ENCODE measurements at regions not wholly inside any gene's neighbourhood (a gene's known extent, or its start where the extent isn't known, plus 50 kb on each side); places are given as distances from the start of the nearest gene placed in this dataset.
"Not testable (repeated sequence)": the region's sequence is repeated elsewhere in the genome, so short reads cannot be mapped to it uniquely, and the experiment has no call there.

DNA sequence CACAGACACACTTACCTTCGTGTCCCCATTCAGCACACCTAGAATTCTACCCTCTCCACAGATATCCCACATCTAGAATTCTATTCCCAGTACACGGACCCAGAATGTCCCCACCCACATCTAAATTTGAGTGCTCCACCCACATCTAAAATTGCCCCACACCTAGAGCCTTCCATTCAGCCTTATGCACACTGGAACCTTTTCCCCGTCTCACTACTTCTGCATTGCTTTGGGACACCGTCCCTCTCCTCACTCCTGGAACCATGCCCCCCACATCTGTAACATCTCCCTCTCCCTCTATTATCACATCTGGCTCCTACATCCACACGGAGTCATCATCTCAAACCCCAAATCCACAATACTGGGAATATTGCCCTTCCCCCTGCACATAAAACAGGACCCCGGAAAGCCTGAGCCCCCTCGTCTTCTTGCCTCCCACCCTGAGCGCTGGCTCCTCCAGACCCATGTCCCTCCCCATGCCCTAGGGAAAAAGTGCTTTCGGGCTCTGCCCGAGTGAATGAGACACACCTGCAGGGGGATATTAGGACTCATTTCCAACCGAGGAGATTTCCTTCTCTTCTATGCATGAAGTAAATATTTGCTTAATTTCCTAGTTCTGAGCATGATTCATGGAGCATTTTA is 125.8 kb upstream of the UNC5B start:
- peak; percentile 13 for DNase-seq

GRCh38 chr10:71087622-71088021 is 124.7 kb upstream of the UNC5B start:
- DNase-seq = peak; percentile 3

DNA sequence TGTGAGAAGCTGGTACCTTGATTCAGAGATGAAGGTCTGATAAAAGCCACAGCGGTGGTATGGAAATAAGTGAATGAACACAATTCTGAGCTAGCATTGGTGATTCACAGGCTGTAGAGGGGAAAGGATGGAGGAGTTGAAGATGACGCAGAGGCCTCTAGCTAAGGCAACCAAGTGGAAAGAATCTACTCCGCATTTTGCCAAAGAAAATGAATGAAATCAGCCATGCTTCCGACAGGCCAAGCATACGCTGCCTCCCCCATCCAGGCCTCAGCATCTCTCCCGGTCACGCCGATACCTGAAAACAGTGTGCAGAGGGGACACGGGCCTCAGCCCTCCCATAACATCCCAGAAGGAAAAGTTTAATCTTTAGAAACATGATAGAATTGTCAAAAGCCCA is 124.3 kb upstream of the UNC5B start:
- DNase-seq = peak; percentile 39

- not testable (repeated sequence) for DNase-seq
Measured at GRCh38 chr10:71088578-71088977, 123.8 kb upstream of the UNC5B start.

GRCh38 chr10:71089162-71089561 is 123.2 kb upstream of the UNC5B start:
- DNase-seq = no peak

DNA sequence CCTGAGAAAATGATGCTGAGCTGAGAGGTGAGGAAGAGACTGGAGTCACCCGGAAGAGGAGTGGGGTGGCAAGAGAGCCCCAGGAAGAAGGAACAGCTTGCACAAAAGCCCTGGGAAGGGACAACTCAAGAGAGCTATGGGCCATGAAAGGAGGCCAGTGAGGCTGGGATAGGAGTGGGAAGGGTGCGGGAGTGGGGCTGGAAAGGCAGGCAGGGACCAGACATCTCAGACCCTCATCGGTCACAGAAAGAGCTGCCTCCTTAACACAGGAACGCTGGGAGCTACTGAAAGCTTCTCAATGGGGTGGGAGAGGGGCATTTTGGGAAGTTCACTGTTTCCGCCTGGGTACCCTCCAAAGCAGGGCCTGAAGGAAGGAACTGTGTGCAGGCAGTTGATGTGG is 122.0 kb upstream of the UNC5B start:
- DNase-seq = no peak

DNA sequence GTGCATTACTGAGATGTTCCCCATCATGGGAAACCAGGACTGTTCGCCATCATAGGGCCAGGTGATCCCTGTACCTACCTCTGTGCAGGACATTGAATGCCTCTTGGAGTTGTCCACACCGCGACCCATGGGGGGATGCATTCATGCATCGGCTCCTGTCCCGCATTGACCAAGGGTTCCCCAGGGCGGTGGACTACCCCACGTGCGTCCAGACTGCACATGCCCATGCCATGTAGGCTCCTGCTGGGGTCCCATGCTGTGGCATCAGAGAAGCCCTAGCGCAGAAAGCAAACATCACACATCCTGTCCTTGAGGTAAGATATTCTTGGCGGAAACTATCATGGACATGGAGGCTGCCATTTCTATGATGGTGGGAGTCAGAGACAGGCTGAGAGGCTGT is 121.6 kb upstream of the UNC5B start:
- no peak for DNase-seq

DNA sequence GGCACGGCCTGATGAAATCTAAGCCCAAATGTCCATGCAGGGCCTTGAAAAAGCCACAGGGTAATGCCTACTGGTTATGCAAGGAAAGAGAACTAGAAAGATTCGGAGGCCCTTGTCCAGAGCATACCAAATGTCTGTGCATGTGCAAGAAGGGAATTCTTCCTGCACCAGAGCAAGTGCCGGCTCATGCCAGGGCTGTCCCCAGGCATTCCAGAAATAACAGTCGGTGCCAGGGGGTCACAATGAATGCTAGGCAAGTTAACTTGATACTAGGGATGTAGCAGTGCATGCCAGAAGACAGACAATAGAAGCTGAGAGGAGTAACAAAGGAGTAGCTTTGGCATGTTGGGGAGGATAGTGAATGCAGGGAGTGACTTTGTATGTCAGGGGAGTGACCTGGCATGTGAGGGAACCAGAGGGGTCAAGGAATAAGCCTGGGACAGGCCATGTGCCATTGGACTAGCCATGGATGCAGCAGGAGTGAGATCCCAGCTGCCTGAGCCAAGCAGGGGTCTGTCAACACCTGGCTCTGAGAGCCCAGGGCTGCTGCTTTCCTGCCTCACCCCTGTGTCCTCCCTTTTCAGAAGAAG is 119.5 kb upstream of the UNC5B start:
- no peak for DNase-seq

DNA sequence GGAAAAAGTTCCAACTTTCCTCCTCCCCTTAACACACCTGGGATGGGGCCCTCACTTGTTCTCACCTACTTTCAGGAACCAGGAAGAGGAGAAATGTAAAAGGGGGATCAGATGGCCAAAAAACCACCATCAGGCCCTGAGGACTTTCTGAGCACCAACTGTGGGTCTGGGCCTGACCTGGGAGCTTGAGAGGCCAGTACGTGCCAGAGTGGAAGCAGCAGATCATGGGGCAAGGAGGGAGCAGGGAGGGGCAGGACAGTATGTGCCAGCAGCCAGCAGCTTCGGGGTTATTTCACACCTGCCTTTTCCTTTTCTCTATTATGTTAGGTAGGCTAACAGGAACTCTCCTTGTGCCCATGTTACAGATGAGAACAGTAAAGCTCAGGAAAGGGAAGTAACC is 118.8 kb upstream of the UNC5B start:
- no peak for DNase-seq

DNA sequence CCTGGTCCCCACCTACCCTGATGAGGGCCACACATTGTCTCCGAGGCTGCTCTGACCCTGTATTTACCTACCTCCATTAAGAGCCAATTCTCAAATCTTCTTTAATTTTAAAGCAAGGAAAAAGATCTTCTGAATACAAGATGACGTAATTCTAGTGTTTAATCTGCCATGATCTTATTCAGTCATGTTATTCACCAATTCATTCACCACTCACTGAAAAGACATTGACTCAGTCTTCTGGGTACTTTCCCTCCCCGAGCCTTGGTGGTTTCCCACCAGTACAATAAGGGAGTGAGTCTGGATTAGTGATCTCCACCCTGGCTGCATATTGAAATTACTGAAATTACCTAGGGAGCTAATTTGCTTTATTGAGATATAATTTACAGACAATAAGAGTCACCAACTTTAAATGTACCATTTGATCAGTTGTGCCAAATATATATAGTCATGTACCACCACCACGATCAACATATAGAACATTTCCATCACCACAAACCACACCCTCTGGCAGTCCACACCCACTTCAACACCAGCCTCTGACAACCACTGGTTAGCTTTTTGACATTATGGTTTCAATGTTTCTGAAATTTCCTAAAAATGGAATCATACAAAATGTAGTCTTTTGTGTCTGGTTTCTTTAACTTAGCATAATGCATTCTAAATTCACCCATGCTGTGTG is 117.5 kb upstream of the UNC5B start:
- no peak for DNase-seq

- no peak for DNase-seq
Measured at GRCh38 chr10:71099731-71100361, 112.5 kb upstream of the UNC5B start.

- DNase-seq = no peak
Measured at GRCh38 chr10:71103961-71104360, 108.4 kb upstream of the UNC5B start.

- not testable (repeated sequence) for DNase-seq
Measured at GRCh38 chr10:71106151-71106550, 106.2 kb upstream of the UNC5B start.

DNA sequence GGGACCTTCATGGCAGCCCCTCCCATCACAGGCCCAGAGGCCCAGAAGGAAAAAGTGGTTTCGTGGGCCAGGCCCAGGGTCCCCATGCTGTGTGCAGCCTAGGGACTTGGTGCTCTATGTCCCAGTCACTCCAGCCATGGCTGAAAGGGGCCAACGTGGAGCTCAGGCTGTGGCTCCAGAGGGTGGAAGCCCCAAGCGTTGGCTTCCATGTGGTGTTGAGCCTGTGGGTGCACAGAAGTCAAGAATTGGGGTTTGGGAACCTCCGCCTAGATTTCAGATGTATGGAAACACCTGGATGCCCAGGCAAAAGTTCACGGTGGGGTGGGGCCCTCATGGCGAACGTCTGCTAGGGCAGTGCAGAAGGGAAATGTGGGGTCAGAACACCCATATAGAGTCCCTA is 105.3 kb upstream of the UNC5B start:
- DNase-seq = not testable (repeated sequence)

- not testable (repeated sequence) for DNase-seq
Measured at GRCh38 chr10:71108042-71108441, 104.3 kb upstream of the UNC5B start.

DNA sequence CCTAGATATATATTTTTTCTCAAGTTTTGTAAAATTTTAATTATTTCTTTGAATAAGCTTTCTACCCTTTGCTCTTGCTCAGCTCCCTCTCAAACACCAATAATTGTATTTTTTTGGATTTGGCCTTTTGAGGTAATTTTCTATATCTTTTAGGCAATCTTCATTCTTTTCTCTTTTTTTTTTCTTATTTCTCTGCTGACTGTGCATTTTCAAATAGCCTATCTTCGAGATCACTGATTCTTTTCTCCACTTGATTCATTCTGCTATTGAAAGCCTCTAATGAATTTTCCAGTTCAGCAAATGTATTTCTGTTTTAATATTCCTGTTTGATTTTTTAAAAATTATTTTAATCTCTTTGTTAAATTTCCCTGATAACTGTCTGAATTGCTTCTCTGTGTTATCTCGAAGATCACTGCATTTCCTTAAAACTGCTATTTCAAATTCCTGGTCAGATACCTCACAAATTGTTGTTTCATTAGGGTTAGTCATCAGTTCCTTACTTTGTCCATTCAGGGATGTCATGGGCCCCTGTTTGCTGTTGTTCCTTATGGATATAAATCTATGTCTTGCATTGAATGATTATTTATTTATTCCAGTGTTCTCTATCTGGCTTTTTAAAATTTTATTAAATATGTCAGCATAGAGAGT is 100.1 kb upstream of the UNC5B start:
- DNase-seq = no peak

- no peak for DNase-seq
Measured at GRCh38 chr10:71116426-71116825, 95.9 kb upstream of the UNC5B start.

- DNase-seq = not testable (repeated sequence)
Measured at GRCh38 chr10:71117589-71117988, 94.8 kb upstream of the UNC5B start.

DNA sequence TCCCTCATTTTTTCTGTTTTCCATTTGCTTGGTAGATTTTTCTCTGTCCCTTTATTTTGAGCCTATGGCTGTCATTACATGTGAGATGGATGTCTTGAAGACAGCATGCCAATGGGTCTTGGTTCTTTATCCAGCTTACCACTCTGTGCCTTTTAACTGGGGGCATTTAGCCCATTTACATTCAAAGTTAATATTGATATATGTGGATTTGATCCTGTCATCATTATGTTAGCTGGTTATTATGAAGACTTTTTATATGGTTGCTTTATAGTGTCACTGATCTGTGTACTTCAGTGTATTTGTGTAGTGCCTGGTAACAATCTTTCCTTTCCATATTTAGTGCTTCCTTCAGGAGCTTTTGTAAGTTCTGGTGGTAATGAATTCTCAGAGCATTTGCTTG is 89.3 kb upstream of the UNC5B start:
- DNase-seq = no peak

GRCh38 chr10:71124921-71125748 is 87.2 kb upstream of the UNC5B start:
- peak; percentile 58 for DNase-seq

- DNase-seq = no peak
Measured at GRCh38 chr10:71125749-71126107, 86.6 kb upstream of the UNC5B start.

- DNase-seq = no peak
Measured at GRCh38 chr10:71126432-71126831, 85.9 kb upstream of the UNC5B start.

- DNase-seq = no peak
Measured at GRCh38 chr10:71127104-71127503, 85.3 kb upstream of the UNC5B start.
